Adrenal gland (tissue), 5 donors: ENCODE measurements at regions not wholly inside any gene's neighbourhood (a gene's known extent, or its start where the extent isn't known, plus 50 kb on each side); places are given as distances from the start of the nearest gene placed in this dataset.

Source experiments
- POLR2A ChIP-seq, 2 donors: fragments of 450-650 bp; IDR thresholded peaks; one replicate each; pipeline ENCODE4 v1.6.1; 2017; ENCODE audit warnings: antibody characterized with exemption in 2 of 2, mild to moderate bottlenecking in 2 of 2, moderate library complexity in 1 of 2
- TF ChIP-seq, protein P1 (sequence below), 6 experiments: fragments of 450-650 bp in 4 of 6; fragments of 200-600 bp in 2 of 6; sonication (generic) in 1 of 6; IDR thresholded peaks; 1 replicate in 5 of 6; 2 replicates in 1 of 6; pipeline versions ENCODE4 v1.5.1 to v1.8.0; 2016 to 2021; ENCODE audit warnings: antibody characterized with exemption in 6 of 6, mild to moderate bottlenecking in 2 of 6, moderate library complexity in 1 of 6
- donor health status: DM: no; HTN: no; CAD: no.

- TF ChIP-seq, protein P1, sequence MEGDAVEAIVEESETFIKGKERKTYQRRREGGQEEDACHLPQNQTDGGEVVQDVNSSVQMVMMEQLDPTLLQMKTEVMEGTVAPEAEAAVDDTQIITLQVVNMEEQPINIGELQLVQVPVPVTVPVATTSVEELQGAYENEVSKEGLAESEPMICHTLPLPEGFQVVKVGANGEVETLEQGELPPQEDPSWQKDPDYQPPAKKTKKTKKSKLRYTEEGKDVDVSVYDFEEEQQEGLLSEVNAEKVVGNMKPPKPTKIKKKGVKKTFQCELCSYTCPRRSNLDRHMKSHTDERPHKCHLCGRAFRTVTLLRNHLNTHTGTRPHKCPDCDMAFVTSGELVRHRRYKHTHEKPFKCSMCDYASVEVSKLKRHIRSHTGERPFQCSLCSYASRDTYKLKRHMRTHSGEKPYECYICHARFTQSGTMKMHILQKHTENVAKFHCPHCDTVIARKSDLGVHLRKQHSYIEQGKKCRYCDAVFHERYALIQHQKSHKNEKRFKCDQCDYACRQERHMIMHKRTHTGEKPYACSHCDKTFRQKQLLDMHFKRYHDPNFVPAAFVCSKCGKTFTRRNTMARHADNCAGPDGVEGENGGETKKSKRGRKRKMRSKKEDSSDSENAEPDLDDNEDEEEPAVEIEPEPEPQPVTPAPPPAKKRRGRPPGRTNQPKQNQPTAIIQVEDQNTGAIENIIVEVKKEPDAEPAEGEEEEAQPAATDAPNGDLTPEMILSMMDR (IDR thresholded peaks at IDR 0.05) = no peak
- TF ChIP-seq POLR2A (IDR thresholded peaks at IDR 0.05) = no peak
These were observed 577.9 kb downstream of the C6orf118 start for GRCh38 chr6:164731539-164731938.
